ENCODE measurements at regions not wholly inside any gene's neighbourhood (a gene's known extent, or its start where the extent isn't known, plus 50 kb on each side); places are given as distances from the start of the nearest gene placed in this dataset.

GRCh38 chr2:200211643-200212042, 94.8 kb upstream of the SPATS2L start:
- no peak for DNase-seq (ENCODE audit: low spot score)

- no peak for DNase-seq (ENCODE audit: low spot score)
Observed at GRCh38 chr2:200212862-200213425, 93.5 kb upstream of the SPATS2L start.

- no peak for DNase-seq (ENCODE audit: low spot score)
Observed at GRCh38 chr2:200216310-200216709, 90.2 kb upstream of the SPATS2L start.

- no peak for DNase-seq (ENCODE audit: low spot score)
Observed at GRCh38 chr2:200217320-200217719, 89.2 kb upstream of the SPATS2L start.

GRCh38 chr2:200218645-200219044, 87.8 kb upstream of the SPATS2L start:
- DNase-seq (ENCODE audit: low spot score) = no peak

GRCh38 chr2:200219309-200220113, 87.0 kb upstream of the SPATS2L start:
- DNase-seq (ENCODE audit: low spot score) = no peak

GRCh38 chr2:200220251-200220650, 86.2 kb upstream of the SPATS2L start:
- DNase-seq (ENCODE audit: low spot score) = no peak

GRCh38 chr2:200221055-200221955, 85.2 kb upstream of the SPATS2L start:
- DNase-seq (ENCODE audit: low spot score) = no peak

GRCh38 chr2:200222791-200223190, 83.7 kb upstream of the SPATS2L start:
- no peak for DNase-seq (ENCODE audit: low spot score)

GRCh38 chr2:200223205-200223784, 83.2 kb upstream of the SPATS2L start:
- DNase-seq (ENCODE audit: low spot score) = no peak

GRCh38 chr2:200225951-200226350, 80.5 kb upstream of the SPATS2L start:
- no peak for DNase-seq (ENCODE audit: low spot score)

- no peak for DNase-seq (ENCODE audit: low spot score)
Observed at GRCh38 chr2:200226451-200227426, 79.8 kb upstream of the SPATS2L start.

- DNase-seq (ENCODE audit: low spot score) = no peak
Observed at GRCh38 chr2:200230716-200231115, 75.8 kb upstream of the SPATS2L start.

GRCh38 chr2:200235533-200235932, 71.0 kb upstream of the SPATS2L start:
- DNase-seq (ENCODE audit: low spot score) = no peak

GRCh38 chr2:200239216-200239615, 67.3 kb upstream of the SPATS2L start:
- peak; percentile 24 for DNase-seq (ENCODE audit: low spot score)

GRCh38 chr2:200242570-200242969, 63.9 kb upstream of the SPATS2L start:
- DNase-seq (ENCODE audit: low spot score) = no peak

GRCh38 chr2:200243441-200243840, 63.1 kb upstream of the SPATS2L start:
- no peak for DNase-seq (ENCODE audit: low spot score)

- no peak for DNase-seq (ENCODE audit: low spot score)
Observed at GRCh38 chr2:200244111-200244510, 62.4 kb upstream of the SPATS2L start.

GRCh38 chr2:200247494-200247893, 59.0 kb upstream of the SPATS2L start:
- no peak for DNase-seq (ENCODE audit: low spot score)

- DNase-seq (ENCODE audit: low spot score) = peak; percentile 52
Observed at GRCh38 chr2:200252265-200253067, 54.0 kb upstream of the SPATS2L start.

Data from H4 (cell line).